CD4-positive, alpha-beta T cell treated with Interleukin-15 for 1 hour (primary cell): ENCODE measurements at regions not wholly inside any gene's neighbourhood (a gene's known extent, or its start where the extent isn't known, plus 50 kb on each side); places are given as distances from the start of the nearest gene placed in this dataset.

Source experiments
- DNase-seq: peaks from one replicate; pipeline ENCODE4 v3.0.0-alpha.2; 2020

DNA sequence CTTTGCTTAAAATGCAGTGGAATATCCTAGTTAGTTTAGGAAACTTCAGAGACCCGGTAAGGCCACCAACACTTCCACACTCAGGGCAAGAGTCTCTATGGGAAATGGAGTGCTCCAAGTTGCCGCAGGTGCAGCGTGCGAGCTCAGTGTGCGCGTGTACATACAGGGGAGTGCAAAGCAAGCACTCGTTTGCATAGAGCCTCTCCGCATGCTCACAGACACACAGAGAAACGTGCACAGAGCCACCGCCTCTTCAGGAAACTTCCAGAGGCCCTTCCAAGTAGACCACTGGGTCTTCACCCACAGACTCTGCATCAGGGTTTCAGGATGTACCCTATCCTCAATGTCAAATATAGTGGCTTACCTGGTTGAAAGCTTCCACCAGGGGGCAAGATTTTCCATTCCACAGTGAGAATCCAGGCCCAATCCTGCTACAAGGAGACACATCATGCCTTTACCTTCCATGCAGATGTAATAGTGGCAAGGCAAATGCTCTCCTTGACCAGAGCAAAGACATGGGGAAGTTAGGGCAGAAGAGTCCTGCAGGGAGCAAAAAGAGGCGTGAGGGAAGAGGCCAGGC lies 513.0 kb upstream of the MYT1L start:
- no peak for DNase-seq

DNA sequence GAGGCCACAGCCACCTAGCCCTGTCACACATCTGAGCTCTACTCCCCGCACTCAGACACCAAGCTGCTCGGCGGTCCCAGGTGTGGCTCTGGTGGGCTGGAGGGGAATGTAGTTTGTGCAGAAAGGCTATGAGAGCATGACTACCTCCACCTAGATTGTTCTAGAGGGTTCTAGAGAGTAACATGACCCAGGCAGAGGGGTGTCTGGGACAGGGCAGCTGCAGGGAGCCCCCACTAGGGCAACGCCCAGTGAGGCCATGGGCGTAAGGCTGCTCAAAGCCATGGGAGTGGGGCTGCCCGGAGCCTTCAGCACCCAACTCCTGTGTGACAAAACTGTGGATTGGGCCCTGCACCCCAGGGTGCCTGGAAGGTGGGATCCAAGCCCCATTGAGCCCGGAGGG lies 511.4 kb upstream of the MYT1L start:
- DNase-seq, result no peak

DNA sequence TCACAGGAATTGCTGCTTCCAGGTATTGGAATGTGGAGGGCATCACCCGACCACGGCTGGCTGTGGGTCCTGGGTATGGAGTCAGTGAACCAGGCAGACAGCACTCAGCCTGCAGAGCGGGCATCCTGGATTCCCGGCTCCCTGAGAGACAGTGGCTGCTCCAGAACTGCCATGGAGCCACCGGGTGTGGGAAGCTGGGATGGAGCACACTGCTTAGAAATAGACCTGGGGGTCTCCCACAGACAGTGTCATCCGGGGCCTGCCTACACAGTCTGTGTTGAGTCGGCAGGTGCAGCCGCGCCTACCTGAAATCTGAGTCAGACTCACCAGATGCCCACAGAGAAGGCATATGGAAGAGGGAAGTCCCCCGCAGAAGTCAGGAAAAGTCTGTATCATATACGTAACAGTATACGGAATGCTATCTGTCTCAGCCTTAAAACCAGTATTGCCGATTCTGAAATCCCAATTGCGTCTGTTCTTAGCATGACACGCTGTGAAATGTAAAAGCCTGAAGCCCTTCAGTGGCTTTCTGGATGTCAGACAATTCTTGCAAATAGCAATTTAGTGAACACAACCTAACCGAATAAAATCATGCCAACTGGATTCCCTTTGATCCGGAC lies 509.7 kb upstream of the MYT1L start:
- no peak for DNase-seq

DNA sequence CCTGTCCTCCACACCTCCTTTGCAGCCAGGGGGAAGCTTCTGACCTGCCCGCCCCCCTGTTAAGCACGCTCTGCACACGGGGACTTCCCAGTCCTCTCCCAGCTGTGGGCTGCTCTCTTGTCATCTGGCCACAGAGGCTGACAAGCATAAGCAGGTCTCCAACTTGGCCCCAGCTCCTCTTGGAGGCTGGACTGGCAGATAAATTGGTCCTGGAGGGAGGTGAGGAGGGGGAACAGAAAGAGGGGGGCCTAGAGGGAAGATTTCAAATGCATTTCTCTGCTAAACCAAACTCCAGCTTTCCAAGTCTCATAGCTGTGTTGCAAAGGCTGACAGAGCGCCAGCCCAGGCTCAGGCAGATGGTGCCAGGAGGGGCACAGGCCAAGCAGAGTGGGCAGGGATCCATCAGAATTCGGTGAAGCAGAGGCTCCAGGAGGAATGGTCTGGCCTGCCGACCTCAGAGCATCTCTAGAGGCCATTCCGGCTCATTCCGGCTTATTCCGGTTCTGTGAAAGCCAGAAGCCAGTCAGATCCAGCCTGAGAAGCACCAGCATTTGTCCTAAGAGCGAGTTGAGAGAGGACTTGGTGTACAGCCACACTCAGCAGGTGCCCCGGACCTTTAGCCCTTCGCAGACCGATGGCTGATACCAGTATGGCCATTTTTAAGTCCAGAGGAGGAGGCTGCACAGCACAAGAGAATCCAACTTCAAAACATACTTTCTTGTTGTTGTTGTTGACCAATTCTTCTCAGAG lies 508.9 kb upstream of the MYT1L start:
- no peak for DNase-seq

DNA sequence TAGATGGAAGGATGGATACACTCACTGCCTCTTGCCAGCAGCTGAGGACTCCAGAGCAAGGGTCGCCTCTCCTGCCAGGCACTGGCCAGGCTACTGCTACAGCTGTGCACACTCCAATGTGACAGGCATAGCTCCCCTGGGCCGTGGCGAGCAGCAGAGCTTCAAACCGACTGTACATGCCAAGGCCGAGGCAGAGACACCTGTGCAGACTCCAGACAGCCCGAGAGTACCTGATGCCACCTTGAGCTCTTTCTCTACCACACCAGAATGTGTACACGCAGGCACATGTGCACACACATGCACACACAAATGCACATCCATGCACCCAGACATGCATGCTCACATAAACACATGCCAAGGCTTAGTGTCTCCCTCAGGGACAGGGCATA lies 508.3 kb upstream of the MYT1L start:
- DNase-seq, result no peak

DNA sequence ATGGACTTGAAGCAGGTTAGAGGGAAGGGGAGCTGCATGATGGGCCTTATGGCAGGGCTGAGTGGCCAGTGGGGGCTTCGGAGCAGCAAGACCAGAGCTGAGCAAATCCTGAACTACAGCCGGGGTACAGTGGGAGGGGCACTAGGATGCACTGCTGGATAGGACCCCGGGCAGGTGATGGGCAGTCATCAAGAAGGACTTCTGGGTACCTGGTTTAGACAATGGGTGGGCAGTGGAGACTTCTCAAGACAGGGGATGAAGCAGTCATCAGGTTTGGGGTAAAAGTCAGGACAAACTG lies 507.4 kb upstream of the MYT1L start:
- no peak for DNase-seq

DNA sequence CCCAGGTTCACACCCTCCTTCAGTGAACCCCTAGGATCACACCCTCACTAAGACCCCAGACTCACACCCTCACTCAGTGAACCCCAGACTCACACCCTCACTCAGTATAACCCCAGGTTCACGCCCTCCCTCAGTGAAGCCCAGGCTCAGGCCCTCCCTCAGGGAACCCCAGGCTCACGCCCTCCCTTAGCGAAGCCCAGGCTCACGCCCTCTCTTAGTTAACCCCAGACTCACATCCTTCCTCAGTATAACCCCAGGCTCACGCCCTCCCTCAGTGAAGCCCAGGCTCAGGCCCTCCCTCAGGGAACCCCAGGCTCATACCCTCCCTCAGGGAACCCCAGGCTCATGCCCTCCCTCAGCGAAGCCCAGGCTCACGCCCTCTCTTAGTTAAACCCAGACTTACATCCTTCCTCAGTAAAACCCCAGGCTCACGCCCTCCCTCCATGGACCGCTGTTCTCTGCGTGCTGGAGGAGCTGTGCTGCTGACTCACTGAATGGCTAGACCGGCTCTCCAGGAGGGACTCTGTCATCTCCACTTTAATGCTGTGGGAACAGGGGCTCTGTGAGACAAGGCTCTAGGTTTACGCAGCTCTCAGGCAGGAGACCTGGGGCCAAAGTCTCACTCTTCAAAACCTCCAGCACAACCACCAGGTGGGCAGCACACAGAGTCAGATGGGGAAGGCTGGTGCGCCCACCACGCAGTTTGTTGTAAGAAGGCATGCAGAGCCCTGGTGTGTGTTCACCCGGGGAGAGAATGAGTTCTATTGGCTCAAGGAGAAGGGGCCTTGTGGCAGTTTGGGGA lies 506.9 kb upstream of the MYT1L start:
- DNase-seq, result no peak

DNA sequence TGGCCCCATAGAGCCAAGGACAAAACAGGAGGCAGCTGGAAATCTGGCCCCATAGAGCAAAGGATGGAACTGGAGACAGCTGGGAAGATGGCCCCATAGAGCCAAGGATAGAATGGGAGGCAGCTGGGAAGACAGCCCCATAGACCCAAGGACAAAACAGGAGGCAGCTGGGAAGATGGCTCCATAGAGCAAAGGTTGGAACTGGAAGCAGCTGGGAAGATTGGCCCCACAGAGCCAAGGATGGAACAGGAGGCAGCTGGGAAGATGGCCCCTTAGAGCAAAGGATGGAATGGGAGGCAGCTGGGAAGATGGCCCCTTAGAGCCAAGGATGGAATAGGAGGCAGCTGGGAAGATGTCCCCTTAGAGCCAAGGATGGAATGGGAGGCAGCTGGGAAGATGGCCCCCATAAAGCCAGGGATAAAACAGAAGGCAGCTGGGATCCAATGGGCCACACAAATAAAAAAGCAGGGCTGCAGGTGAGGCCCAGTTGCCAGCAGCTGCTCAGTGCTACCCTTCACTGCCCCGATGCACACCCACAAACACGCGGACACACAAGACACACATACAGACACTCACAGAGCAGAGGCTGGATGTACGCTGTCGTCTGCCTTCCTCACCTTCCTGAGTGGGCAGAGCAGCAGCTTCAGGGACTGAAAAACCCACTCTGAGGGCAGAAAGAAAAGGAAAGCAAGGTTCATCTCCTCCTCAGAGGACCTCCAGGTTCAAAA lies 505.4 kb upstream of the MYT1L start:
- no peak for DNase-seq

DNA sequence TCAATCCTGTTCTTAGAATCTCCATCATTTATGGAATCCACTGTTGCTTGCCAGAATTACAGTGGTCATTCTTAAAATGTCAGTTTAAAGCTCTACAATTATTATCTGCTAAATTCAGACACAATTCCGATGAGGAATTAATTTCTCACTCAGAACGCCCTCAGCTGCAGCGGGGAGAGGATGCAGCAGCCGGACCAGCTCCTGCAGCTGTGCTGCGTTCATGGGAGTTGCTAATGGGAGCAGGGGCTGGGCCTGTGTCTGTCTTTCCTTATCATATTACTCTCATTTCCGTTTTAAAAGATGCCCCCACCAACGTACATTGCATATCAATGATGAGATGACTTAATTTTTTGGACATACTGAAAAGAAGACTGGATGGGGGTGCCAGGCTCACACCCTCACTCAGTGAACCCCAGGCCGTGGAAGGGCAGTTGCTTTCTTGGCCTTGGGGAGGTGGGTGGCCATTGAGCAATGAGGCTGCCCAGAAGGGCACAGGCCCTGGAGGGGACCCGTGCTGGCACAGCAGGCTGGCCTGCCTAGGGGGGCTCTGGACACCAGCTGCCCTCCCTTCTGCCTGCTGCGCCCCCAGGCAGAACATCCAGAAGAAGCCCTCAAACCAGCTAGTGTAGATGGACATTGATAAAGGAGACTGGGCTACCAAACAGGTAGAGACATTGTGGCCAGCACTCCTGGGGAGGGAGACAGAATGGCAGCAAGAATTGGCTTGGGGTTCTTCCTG lies 503.6 kb upstream of the MYT1L start:
- no peak for DNase-seq

DNA sequence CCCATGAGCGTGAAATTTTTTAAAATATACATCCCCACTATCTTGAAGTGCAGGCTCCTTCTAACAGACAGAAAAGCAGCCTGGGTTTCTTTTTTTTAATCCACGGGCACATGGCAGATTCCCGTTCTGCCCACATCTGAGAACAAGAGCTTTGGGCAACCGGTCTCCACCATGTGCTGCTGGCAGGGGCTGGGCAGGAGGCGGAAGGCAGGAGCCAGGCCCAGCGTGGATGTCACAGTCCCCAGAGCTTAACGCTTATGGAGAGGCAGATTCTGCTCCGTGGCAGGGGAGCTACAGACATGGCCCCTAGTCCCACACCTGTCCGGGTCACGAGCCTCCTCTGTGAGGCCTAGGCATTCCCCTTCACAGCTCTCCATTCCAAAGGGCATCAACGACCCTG lies 503.0 kb upstream of the MYT1L start:
- no peak for DNase-seq

DNA sequence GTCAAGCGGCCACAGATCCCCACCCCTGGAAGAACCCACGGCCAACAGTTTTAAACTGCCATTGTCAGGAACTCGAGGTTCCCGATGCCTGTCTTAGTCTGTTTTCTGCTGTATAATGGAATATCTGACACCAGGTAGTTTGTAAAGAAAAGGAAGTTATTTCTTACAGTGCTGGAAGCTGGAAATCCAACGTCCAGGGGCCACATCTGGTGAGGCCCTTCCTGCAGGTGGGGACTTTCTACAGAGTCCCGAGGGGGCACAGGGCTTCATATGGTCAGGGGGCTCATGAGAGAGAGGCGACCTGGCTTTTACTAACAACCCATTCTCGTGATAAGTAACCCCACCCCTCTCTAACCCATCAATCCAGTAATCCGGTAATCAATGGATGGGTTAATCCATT lies 501.6 kb upstream of the MYT1L start:
- DNase-seq, result no peak

DNA sequence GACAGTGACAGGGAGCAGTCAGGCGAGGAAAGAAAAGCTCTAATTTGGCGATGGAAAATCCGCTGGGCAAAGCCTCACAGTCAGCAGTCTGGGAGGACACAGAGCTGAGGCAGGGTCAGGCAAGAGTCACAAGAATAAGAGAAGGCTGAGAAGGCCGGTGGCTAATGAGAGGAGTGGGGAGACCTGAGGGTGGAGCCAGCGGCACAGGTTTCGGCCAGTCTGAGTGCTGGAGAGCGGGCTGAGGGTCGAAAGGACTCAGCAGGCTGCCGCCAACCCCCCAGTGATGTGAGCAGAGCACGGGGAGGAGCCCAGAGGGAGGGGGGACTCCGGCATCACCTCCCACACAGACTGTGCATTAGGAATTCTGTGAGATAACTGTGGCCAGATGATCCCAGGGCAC lies 500.6 kb upstream of the MYT1L start:
- no peak for DNase-seq

DNA sequence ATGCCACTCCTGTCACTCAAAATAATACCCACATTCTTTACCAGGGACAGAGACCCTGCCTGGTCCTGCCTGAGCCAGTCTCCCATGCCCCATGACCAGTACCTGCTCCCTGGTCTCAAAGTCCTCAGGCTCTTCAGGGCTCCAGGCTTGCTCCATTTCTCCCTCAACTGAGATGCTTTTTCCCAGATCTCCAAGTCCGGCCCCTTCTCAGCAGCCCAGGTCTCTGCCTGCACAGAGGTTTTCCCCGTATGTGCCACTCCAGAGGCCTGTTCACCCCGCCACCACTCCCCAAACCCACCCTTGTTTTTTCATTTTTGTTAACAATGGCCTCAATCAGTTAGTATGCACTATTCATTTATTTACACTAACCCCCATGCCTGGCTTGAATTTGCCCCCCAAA lies 499.5 kb upstream of the MYT1L start:
- DNase-seq, result no peak

DNA sequence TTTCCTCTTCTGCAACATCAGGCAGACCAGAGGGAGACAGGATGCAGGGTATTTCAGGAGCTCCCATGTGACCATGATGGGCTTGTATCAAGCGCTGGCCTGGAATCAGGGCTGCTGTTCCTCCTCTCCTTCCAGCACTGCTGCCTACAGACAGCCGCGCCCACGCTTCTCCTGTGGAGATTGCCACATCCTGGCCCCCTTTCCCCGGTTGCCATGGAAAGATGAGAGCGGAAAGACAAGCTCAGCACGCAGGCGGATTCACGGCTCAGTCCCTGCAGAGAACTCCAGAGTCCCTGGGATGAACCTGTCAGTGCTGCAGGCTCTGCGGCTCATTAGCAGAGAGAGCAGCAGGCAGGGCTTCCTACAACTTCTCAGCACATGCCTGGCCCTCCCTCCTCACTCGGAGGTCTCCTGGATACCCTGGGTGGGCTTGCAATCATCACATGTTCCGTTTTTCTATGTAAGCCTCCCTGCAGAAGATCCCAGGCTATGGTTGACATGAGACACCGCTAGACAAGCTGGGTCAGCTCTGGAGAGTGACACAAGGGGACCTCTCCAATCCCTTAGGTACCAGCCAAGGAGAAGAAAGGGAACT lies 497.8 kb upstream of the MYT1L start:
- no peak for DNase-seq

DNA sequence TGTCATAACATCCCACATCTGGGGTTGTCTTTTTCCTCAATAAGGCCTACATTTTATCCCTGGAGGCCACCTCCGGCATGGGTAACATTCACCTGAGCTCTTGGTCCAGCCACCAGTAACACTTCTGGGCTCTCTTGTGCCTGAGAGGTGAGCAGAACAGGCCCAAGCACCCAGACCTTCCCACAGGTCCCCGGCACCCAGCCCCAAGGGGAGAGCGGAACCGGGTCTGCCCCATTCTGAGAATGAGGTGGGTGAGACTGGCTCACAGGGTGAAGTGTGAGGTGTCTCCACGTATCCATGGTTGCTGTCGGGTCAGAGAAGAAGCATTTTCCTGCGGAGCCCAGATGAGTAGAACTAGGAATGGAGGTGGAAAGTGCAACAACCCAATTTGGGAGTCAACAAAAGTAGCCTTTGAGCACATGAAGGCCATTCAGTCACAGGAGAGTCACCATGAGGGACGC lies 496.7 kb upstream of the MYT1L start:
- no peak for DNase-seq

DNA sequence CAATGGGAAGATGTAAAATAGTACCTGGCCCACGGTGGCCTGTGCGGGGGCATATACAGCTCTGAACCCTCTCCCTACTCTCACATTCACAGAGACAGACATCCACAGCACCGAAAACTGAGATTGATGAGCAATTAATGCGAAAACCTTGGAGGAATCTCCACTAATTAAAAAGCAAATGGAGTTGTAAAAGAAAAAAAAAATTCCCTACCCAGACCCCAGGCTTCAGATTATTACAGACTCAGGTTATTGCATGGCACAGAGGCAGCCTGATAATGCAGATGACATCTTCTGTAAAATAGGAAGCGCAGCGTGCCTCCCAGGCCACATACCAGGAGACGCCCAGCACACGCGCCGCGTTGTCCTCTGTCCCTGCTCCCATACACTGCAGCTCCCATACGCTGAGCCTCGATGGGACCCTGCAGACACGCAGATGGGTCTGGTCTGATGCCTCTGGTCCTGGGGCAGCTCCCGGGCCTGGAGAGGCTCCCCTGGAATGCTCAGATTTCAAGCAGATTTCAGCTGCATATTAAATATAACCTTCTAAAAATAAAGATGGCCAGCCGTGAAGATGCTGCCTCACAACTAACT lies 496.1 kb upstream of the MYT1L start:
- DNase-seq, result no peak

DNA sequence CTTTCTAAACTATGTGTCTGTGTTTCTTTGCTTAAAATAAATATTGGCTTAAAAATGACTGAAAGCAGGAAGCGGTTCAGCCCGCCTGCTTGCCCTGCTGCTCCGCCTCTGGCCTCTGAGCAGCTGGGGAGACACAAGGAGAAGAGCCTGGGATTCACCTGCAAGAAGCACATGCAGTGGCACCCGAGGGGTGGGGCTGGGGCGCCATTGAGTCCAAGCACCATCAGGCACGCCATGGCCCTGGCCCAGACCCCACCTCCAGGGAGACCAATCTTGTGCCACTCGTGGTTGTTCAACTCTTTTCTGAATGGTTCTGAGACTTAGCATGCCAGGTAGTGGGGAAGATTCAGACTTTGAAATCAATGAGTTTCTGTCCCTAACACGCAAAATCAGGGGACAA lies 495.5 kb upstream of the MYT1L start:
- no peak for DNase-seq

DNA sequence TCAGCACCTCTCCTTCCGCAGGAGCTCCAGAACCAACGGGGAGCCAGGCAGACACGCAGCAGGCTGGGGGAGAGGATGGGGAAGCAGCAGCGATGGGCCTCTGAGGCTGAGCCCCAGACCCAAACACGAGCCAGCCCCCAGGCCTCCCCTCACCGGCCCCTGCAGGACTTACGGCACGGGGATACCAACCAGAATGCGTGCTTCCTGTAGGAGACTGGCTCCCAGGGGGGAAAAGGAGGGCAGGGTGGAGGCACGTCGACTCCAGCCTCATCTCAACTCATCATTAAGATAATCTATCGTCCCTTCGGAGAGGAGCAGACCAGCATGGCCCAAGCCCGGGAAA lies 495.1 kb upstream of the MYT1L start:
- no peak for DNase-seq

DNA sequence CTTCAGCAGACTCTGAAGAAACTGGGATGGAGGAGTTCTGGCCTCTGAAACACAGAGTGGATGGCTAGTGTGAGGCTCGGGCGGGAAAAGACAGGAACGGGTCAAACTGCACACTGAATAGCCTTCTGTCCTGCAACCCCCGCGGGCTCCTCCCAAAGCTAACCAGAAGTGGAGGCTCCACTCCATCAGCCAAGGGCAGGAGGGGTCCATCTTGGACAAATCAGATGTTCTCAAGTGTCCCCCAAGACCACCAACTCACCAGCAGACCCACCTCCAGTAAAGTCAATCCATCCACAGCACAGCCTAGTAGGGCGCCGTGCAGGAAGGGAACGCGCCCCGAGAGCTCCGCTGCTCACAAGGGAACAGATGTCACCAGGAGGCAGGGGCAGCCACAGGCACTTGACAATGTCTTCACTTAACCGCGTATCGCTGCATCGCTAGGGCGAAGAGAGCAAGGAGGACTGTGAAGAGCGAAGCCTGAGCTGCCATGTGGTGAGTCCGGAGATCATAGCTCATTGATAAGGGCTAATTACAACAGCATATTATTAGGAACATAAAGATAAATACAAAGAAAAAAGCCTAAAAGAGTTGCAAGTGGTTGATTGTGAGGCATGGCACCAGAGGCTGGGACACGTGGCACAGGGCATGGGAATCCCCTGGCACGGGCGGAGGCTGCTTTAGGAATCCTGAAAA lies 494.6 kb upstream of the MYT1L start:
- no peak for DNase-seq

DNA sequence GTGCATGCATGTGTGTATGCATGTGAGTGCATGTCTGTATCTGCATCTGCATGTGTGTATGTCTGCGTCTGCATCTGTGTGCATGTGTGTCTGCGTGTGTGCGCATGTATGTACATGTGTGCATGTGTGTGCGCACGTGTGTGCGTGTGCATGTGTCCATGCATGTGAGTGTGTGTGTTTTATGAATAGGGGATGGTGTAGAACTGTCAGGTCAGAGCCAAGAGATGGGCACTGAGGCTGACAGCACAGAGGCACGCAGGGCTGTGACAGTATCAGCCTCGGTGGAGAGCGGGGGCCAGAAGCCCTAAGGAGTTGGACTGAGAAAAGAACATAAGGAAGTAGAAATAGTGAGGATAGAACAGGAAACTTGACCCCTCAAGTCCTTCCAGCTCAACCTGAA lies 494.0 kb upstream of the MYT1L start:
- DNase-seq, result no peak

DNA sequence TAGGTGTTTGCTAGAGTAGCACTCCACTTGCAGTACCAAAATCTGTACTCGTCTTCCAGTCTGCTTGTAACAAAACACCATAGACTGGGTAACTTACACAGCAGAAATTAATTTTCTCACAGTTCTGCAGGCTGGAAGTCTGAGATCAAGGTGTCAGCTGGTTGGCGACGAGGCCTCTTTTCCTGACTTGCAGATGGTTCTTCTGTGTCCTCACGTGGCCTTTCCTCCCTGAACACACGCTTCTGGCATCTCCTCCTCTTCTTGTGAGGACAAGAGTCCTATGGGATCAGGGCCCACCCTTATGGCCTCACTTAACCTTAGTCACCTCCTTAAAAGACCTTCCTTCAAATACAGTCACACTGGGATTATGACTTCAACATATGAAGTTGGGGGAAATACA lies 493.5 kb upstream of the MYT1L start:
- DNase-seq, result no peak
